GM18505 (cell line): ENCODE measurements at regions not wholly inside any gene's neighbourhood (a gene's known extent, or its start where the extent isn't known, plus 50 kb on each side); places are given as distances from the start of the nearest gene placed in this dataset.

Experiments used
- ATAC-seq: cut with Tn5 transposase; IDR thresholded peaks from one replicate; pipeline ENCODE4 v1.9.1; 2021; ENCODE audit not compliant: unreplicated experiment
- POLR2A ChIP-seq: IDR thresholded peaks from 4 replicates; pipeline ENCODE4 v1.6.1; 2011; ENCODE audit warnings: borderline replicate concordance; ENCODE audit not compliant: insufficient read depth, insufficient read length; ENCODE audit errors: extremely low read depth

DNA sequence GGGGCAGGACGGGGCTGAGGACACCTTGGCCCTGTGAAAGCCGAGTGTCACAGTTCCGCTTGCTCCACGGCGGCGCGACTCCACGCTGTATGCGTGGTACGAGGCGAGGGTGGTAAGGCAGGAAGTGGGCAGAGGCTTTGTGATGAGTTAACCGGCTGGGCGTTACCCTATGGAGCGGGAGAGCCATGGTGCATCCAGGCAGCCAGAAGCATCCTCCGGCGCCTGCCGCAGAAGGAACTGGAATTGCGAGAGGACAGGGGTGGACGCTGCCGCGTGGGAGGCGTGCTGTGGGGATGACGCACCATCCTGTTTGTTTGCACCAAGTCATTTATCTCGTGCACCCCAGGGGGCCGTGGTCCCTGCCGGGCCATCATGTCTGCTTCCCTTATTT, 643.9 kb downstream of the BRD1 start:
- no peak for TF ChIP-seq POLR2A
- no peak for ATAC-seq

DNA sequence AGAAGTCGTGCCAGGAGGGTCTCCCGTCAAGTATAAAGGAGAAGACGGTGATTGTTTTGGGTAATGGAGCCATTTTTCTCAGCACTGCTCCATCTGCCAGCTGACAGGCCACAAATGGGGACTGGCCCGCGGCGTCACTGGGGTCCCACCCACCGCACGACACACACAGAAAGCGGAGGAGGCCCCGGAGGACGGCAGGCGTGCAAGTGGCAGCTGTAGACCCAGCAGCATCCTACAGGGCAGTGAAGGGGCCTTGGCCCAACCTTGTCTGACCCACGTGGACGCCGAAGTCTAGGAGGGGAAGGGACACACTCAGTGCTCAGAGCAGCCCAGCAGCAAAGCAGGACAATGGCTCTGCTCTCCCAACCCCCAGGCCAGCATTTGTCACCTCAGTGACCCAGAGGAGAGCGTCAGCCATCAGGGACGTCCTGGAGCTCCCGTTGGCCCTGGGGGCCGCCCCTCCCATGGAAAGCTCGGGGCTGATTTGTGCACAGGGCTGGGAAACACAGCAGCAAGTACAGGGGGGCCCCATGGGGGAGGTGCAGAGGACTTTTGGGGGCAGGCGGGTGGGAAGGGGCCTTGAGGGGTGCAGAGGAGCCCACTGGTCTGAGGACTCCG, 644.4 kb downstream of the BRD1 start:
- TF ChIP-seq POLR2A, result no peak
- no peak for ATAC-seq

DNA sequence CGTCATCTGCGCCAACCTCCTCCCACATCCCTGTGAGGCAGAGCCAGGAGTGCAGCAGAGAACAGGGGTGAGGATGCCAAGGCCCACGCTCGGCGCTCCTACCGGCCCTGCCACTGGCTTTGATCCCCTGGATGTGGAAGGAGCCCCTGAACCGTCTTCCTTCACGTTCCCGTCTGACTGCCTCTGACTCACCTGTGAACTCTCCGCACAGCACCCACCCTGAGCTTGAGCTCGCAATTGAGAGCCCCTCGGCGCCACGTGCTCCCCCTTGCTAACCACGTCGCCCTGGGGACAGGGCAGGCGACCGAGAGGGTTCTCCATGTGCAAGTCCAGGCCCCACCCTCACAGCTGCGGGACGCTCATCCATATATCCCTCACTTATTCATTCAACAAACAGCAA, 645.3 kb downstream of the BRD1 start:
- ATAC-seq, result no peak
- no peak for TF ChIP-seq POLR2A

DNA sequence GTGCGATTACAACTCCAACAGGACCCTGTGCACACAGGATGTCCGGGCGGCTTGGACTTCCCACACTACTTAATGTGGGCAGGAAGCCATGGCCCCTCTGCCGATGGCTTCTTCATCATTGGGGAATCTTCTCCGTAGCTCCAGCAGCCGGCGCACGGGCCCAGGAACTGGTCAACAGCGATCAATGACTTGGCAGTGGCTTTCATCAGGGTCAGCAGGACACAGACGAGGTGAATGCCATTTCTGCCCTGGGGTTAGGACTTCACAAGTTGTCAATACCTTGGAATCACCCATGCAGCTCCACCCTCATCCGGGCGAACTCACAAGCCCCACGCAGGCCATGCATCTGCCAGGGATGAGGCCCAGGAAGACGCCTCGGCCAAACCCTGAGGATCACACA, 645.7 kb downstream of the BRD1 start:
- no peak for TF ChIP-seq POLR2A
- no peak for ATAC-seq

DNA sequence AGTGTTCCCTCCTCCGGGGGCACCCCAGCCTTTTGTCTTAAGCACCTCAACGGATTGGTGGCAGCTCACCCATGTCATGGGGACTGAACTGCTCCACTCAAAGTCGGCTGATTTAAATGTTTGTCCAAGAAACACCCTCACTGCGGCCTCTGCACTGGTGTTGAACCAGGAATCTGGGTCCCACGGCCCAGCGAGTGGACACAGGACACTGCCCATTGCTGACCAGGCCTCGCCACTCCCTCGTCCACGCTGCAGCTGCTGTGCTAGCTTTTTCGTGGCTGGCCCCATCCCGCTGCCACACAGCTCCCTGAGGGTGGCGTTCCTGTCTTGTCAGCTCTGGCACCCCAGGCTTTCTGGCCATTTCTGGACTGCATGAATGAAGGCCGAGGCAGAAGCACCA, 646.2 kb downstream of the BRD1 start:
- no peak for ATAC-seq
- no peak for TF ChIP-seq POLR2A

DNA sequence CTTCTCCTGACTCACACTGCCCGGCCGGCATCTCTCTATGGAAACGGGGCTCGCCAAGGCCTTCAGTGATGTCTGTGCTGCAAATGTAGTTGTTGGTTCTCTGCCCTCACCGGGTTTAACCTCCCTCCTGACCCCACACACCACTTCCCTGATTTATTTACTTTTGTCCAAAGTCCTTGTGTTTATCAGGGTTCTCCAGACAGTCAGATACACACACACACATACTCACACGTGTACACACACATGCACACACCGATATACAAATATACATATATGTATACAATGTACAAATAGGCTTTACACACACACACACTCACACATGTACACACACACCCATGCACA, 647.0 kb downstream of the BRD1 start:
- no peak for TF ChIP-seq POLR2A
- ATAC-seq, result no peak

DNA sequence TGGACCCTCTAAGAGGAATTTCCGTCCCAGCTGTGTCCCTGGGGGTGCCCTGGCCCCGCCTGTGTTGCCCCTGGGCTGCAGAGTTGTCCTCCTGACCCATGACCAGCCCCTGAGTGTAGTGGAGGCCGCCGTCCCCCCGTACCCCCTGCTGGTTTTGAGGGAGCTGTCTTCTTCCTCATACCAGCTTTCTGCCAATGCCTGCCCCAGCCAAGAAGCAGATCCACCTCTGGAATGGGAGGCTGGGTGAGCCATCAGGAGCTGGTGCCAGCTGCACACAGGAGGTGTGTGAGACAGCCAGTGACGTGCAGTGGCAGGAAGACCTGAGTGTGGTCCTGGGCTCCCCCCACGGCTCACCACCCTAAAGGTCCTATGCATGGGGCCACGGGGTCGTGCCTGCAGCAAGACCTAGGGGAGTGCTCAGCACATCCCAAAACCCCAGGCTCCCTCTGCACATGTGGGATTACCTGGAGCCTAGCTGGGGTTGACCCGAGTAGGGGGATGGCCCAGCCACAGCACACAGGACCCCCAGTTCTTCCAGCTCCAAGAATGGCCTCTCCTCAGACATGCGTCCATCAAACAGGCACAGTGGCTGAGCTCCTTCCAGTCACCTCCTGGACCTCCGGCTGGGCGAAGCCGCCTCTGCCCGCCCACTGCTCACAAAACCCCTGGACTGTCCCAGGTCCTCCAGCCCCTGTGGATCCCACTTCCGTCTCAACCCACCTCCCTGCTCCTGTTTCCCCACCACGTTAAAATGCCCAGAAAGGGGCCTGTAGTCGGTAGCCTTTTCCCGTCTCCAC, 647.6 kb downstream of the BRD1 start:
- ATAC-seq, result no peak
- TF ChIP-seq POLR2A, result no peak

DNA sequence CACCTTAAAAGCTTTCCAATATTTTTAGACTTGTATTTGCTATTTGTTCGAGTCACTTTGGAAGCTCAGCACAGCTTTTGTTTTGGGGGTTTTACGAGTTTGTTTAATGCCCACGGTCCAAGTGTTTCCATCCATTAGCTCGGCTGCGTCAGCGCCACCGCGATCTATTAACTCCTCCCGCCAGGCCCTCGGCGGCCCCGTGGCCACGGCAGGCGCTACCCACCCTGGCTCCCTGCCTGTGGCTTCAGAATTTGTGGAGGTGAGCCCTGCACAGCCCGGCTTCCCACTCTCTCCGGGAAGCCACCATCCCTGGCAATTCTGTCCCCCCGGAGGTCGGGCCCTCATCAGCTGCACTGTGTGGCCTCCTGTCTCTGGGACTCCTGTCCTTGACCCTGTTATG, 648.5 kb downstream of the BRD1 start:
- TF ChIP-seq POLR2A, result no peak
- no peak for ATAC-seq

DNA sequence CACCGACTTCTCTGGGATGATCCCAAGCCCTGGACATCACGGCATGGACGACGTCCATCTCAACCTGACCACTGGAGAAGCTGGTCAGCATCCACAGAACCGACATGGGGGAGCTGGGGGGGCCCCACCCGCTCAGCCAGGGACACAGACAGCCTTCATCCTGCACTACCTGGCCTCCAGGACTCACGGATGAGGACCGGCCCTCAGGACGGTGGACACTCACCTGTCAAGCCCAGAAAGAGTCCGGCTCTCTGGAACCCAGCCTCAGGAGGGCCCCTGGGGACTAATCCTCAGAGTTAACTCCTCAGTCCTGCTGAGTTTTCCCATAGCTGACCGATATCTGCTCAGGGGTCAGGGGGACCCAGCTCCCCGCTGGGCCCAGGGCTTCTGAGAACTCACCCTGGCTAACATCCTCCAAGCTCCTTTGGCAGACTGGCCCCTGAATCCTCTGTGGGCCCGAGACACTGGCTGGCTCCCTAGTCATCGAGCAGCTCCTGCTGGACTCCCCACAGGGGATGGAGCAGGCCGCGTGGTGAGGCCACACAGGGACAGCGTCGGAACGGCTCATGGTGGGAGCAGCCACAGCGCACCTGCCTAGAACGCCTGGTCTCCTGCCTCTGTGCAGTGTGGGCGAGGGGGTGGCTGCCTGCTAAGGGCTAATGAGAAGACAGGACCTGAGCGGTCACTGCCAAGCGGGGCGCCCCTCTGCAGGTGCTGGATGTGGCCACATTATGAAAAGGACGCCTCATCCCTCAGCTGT, 649.2 kb downstream of the BRD1 start:
- no peak for TF ChIP-seq POLR2A
- ATAC-seq, result no peak

DNA sequence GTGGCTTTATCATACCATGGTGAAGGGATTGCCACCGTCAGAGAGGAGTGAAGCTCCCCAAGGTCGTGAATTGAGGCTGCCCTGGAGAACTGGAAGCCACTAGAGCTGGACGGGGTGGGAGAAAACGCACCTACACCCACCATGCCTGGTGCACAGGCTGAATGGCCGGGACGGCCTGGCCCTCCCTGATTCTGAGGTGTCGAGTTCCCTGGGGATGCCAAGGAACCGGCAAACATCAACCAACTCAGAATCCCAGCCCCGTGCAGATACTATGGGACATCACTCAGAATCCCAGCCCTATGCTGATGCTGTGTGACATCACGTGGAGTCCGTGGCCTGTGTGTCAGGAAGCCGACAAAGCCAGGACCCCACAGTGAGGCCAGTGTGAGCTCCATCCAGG, 650.0 kb downstream of the BRD1 start:
- no peak for TF ChIP-seq POLR2A
- no peak for ATAC-seq

DNA sequence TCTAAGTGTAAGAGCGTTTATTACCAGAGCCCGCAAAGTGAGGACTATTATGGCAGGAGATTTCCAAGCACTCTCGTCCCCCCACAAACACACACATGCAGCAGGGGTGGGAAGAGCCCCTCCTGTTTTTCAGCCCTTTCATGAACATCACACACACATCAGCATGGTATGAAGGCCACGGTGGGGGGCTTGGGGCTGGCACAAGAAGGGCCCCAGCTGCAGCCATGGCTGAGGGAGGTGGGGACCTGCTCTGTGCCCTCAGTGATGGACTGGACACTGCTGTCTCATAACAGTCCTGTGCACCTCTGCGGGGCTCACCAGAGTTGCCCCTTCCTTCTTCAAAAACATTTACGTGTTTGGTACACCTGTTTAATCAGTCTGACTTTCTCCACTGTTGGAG, 650.7 kb downstream of the BRD1 start:
- no peak for ATAC-seq

DNA sequence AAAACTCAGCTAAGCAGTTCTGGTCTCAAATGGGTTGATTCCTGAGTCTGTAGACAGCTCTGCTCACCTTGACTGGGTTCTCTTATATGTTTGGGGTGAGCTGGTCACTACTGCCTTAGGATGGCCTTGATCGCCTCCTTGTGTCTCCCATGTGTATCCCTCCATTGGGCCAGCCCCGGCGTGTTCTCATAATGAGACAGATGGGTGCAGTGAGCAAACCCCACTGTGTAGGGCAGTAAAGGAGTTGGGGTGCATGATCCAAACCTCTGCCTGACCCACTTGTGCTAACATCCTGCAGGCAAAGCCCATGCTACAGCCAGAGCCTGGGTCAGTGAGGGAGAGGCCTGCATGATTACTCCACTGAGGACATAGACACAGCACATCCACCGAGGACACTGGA, 657.6 kb downstream of the BRD1 start:
- TF ChIP-seq POLR2A, result no peak
- no peak for ATAC-seq

More for the DNA sequence above, 650.7 kb downstream of the BRD1 start:
- TF ChIP-seq POLR2A, result no peak

DNA sequence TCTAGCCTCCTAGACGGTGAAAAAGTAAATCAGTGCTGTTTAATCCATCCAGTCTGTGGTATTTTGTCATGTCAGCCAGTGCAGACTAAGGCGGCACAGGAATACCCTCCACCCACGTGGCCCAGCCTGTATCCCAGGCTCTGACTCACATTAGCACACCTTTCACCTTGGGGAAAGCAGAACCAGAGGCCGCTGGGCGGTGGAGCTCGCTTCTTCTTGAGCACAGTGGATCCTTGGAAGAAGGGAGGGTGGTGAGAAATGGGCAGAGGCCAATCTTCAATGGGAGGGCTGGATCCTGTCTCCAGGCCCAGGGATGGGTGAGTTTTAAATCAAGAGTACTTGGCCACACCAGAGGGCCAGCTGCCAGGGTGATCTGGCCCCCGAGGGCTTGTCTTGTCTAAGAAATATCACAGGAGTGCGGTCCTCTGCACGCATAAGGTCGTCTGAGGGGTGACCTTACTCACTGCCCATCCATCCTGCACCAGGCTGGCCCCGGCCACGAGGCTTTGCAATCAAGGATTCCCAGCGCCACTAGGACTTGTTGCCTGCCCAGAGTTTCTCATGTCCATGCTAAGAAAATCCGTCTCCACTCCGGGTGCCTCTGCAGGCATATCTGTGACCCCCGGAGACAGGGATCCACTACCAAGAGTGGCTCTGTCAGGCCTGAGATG, 658.5 kb downstream of the BRD1 start:
- TF ChIP-seq POLR2A, result no peak
- no peak for ATAC-seq
